GM19468 (cell line): ENCODE measurements at regions not wholly inside any gene's neighbourhood (a gene's known extent, or its start where the extent isn't known, plus 50 kb on each side); places are given as distances from the start of the nearest gene placed in this dataset.

Experiments used
- ATAC-seq: cut with Tn5 transposase; IDR thresholded peaks from one replicate; pipeline ENCODE4 v1.9.1; 2021; ENCODE audit warnings: mild to moderate bottlenecking, moderate library complexity, moderate number of reproducible peaks; ENCODE audit not compliant: unreplicated experiment; ENCODE audit errors: extremely low read depth

GRCh38 chr1:213821175-213821942, 166.4 kb upstream of the PROX1 start:
- ATAC-seq = no peak

DNA sequence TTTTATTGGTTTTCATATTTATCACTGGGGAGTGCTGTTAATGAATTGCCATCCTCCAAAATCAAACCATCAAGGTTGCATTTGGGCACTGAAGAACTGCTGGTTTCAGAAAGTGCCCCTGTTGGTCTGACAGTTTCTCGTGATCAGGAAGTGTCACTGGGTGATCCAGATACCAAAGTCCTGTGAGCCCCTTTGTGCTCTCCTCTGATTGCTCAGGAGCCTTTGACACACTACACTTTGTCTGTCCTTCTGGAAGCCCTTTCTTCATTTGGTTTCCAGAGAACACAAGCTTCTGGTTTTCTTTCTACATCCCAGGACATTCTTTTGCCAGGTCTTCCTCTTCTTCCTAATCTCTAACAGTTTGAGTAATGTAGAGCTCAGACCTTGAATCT, 165.8 kb upstream of the PROX1 start:
- ATAC-seq = no peak

- ATAC-seq = no peak
Measured at GRCh38 chr1:213826891-213827290, 160.9 kb upstream of the PROX1 start.

DNA sequence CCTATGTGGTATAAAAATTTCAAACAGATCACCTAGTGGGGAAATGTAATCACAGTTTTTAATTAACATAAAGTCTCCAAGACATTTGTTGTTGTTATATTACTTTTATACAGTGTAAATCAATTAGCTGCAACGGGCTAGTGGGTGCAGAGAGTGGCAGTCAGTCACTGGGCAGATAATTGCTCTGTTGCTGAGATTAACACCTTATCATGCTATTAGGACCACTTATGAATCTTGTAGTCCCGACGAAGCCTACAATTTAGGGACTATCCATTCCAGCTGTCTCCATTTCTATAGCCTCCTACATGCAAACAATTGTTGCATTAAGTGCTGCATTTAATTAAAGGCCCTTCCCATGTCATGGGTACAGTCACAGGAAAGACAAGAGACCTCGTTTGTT, 158.9 kb upstream of the PROX1 start:
- no peak for ATAC-seq

GRCh38 chr1:213829780-213830179, 158.0 kb upstream of the PROX1 start:
- no peak for ATAC-seq

DNA sequence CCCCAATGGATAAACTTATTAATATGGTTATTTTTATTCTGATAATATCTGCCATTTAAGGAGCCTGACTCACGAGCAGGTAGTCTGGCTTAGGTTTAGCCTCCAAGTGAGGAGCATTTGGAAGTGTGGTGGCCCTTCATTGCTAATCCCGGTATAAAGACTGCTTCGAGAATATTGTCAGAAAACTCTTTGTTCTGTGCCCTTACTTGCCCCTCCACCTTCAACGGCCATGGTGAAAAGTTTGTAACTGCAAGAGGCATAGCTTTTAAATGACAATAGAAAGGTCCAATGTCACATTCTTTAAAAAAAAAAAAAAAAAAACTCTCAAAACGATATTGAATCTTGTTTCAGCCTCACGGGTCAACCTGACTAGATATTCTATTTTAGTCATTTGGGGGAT, 157.4 kb upstream of the PROX1 start:
- ATAC-seq = no peak

DNA sequence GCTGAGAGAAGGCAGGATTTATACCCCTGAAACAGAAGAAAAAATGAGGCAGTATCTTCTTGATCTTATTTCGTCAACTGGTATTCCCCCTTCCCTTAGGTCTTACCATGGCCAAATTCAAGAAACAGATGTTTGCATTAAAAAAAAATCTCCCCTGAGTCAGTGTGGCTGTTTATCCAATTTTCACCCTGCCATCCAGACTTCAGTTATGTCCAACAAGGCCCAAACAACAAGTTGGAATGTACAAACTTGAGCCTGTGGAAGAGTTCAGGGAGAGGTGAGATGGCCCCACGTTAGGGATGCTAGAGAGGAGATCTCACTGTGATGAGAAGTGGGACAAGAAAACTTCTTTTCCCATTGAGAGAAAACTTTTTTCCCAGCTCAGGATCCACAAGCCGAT, 147.2 kb upstream of the PROX1 start:
- ATAC-seq = no peak

DNA sequence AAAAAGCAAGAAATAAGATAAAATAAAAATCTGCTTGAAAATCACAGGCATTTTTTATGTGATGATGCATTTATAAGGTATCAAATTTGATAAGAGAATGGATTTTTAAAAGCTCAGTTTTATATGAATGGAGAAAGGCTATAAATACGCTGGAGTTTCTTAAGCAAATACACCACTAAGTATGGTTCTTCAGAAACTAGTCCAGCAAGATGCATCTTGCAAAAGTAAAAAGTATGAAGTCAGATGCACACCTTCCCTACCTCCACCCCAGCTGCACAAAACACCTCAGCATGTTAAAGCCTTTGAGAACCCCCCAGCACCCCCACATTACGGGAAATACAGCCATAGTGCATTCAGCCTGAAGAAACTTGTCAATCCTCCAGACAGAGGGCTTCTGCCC, 143.1 kb upstream of the PROX1 start:
- no peak for ATAC-seq

DNA sequence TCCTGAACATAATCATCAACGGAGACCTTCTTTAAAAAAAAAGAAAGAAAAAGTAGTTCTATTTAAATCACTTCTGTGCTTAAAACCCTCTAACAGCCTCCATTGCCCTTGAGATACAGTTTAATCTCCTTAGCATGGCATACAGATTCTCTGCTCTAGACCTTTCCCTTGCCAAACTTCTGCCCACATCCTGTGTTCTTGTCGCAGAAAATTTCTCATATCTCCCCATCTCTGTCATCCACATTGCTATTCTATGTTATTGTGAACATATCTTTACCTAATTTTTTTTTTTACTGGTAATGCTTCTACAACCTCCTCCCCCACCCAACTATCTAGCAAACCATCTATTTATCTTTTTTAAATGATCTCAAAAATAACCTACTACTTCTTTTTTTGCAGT, 135.7 kb upstream of the PROX1 start:
- no peak for ATAC-seq

DNA sequence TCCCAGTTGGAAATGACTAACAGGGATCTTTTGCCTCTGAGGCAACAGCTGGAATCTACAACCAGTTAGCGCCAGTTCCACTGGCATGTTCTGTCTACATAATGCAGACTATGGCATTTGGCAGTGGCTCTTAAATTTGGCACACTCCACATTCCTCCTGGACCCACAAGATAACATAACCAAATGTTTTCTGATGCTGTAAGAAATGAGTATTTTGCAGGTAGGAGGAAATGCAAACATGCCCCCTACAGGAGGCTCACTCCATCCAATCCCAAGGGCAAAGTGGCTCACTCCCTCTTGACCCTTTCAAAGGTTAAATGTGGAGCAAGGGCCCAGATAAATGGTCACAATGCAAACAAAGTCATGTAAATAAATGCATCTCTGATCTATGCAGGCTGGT, 129.2 kb upstream of the PROX1 start:
- ATAC-seq = no peak

DNA sequence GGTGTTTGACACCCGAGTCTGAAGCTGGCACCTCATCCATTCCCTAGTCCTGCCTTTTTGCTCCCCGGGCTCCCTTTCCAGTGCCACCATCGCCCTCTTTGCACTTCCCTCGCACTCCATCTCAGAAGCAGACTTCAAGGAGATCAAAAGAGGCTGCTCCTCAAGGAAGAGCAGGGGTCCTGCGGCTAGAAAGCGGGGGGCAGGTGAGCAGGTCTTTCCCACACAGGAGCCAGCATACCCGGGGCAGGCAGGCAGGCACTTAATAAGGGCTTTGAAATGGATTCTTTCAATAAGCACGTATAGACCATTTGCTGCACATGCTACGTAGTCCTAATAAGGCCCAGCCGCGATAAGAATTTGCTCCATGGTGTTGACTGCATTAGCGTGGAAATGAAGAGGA, 125.9 kb upstream of the PROX1 start:
- ATAC-seq = no peak

DNA sequence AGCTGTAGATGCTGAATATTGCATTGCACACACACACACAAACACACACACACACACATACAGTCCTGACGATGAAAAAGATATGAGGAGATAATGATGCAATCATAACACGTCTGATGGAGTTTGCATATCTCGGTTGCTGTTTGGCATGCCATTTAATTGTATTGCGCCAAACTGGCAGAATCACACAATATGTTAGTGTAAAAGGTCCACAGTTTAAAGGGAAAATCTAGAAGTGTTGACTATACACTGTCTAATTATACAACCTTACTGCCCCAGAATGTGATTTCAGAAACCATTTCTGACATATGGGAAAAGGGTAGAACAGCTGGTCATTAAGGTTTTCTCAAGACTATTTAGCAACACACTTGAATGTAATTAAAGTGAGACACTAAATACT, 123.7 kb upstream of the PROX1 start:
- no peak for ATAC-seq

- ATAC-seq = no peak
Measured at GRCh38 chr1:213868482-213868881, 119.3 kb upstream of the PROX1 start.

GRCh38 chr1:213871179-213871578, 116.6 kb upstream of the PROX1 start:
- ATAC-seq = no peak

DNA sequence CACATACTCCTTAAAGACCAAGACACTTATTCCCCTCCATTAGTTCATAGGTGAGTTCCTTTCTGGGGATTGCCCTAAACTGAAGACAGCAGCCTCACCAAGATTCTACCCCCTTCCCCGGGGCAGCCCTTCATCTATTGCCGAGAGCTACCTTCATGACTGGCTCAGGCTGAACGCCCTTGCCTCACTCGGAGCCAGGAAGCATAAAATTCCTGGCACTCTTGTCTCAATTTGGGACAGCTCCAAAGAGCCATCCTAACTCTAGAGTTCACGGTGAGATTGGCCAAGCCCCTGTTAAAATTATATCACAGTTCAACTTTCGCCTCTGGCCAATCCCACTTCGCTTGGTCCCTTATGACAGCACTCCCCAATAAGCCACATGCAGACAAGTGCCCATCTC, 113.0 kb upstream of the PROX1 start:
- no peak for ATAC-seq

GRCh38 chr1:213876531-213876930, 111.2 kb upstream of the PROX1 start:
- ATAC-seq = no peak

- ATAC-seq = no peak
Measured at GRCh38 chr1:213883618-213884017, 104.2 kb upstream of the PROX1 start.

DNA sequence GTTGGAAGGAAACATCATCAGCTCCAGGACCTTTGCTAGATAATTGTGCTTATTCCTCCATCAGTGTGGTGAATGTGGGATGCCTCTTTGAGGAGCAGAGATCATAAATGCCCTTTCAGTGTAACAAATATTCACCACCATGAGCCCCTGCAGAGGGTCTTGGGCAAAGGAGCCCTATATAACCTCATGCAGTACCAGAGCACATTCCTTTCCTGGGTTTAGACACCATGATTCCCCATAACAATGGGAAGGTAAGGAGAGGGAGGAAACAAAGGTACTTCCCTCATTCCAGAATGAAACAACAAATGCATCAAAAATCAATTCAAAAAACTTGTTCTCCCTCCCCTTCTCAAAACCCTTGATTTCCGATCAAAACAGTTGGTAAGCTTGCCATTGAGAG, 103.4 kb upstream of the PROX1 start:
- no peak for ATAC-seq

DNA sequence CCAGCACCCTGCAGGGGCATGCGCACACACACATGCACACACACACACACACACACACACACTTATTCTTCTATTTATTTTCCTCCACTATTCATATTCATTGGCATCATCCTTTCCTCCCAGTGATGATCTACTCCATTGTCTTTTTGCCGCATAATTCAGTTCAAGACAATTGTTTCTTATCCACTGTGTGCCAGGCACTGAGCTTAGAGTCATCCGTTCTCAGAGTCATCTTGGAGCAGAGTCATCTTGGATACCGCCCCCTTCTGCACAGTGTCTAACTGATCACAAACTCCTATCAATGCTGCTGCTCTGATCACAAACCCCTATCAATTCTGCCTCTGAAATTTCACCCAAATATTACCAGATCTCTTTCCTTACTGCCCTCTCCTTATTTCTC, 102.8 kb upstream of the PROX1 start:
- ATAC-seq = no peak

- no peak for ATAC-seq
Measured at GRCh38 chr1:213887842-213888241, 99.9 kb upstream of the PROX1 start.

DNA sequence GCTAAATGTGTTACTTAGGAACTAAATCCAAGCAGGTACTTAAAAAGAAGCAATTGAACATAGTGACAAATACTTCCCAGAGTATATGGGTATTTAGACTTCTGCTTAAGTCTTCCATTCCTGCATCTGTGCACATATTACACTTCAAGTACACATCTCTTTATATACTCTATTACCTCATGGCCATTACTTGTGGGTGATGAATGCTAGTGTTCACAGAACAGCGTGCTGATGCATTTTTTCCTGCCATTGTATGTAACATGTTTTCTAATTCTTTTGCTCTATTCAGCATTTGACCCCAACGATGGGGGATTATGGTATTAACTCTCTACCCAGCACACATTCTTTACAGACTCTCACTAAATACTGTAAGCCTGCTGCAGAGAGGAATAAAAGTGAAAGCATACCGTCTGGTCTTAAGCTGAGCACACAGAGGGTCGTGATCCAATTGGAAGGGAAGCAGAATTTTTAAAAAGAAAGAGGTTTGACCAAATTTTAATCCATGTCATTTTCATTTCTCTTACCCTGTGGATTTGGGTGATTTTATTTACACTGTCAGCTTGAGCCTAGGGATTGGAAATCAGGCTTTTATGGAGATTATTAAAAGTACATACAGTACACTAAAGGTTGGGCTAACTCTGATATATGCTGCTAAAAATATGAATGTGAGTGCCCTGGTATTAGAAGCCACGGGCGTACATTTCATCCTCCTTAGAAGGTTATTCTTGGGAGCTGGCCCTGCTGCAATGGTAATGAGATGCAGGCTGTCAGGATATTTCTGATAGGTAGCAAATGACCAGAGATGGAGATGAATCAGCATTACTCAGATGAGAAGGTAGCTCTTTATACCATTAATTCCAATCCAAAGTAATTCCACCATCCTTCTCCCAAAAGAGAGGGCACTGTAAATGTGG, 95.5 kb upstream of the PROX1 start:
- ATAC-seq = no peak

GRCh38 chr1:213898684-213899083, 89.1 kb upstream of the PROX1 start:
- no peak for ATAC-seq
